Stimulated activated CD4-positive, alpha-beta T cell treated with anti-CD3 and anti-CD28 coated beads, Interleukin-2, amount 100 ng/mL, for 24 hours (primary cell): ENCODE measurements at regions not wholly inside any gene's neighbourhood (a gene's known extent, or its start where the extent isn't known, plus 50 kb on each side); places are given as distances from the start of the nearest gene placed in this dataset.

Experiments used
- DNase-seq, 2 donors: peaks; one replicate each; pipeline ENCODE4 v3.0.0-alpha.2; 2020

GRCh38 chr17:55829995-55830612, 79.3 kb downstream of the PCTP start:
- DNase-seq: no peak

- DNase-seq: no peak
These were observed 80.0 kb downstream of the PCTP start for GRCh38 chr17:55830699-55831471.

- no peak for DNase-seq
These were observed 82.5 kb downstream of the PCTP start for GRCh38 chr17:55833306-55833705.

GRCh38 chr17:55842405-55843158, 91.7 kb downstream of the PCTP start:
- no peak for DNase-seq

GRCh38 chr17:55843785-55844184, 92.9 kb downstream of the PCTP start:
- no peak for DNase-seq

GRCh38 chr17:55845385-55845784, 94.5 kb downstream of the PCTP start:
- DNase-seq: peak in 1 of 2 donors; percentile 36

- no peak for DNase-seq
These were observed 95.9 kb downstream of the PCTP start for GRCh38 chr17:55846745-55847144.

GRCh38 chr17:55852734-55853133, 101.9 kb downstream of the PCTP start:
- no peak for DNase-seq

- no peak for DNase-seq
These were observed 108.5 kb downstream of the PCTP start for GRCh38 chr17:55859301-55859795.

GRCh38 chr17:55865072-55865762, 114.4 kb downstream of the PCTP start:
- no peak for DNase-seq

GRCh38 chr17:55870044-55870443, 119.2 kb downstream of the PCTP start:
- DNase-seq: no peak

- DNase-seq: no peak
These were observed 121.5 kb downstream of the PCTP start for GRCh38 chr17:55872374-55872773.

- no peak for DNase-seq
These were observed 122.3 kb downstream of the PCTP start for GRCh38 chr17:55873017-55873758.

- no peak for DNase-seq
These were observed 132.3 kb downstream of the PCTP start for GRCh38 chr17:55883149-55883548.

- no peak for DNase-seq
These were observed 136.7 kb downstream of the PCTP start for GRCh38 chr17:55887531-55887930.

- no peak for DNase-seq
These were observed 138.4 kb downstream of the PCTP start for GRCh38 chr17:55889271-55889670.

- no peak for DNase-seq
These were observed 144.4 kb downstream of the PCTP start for GRCh38 chr17:55895112-55895759.

GRCh38 chr17:55897301-55897700, 146.4 kb downstream of the PCTP start:
- no peak for DNase-seq

GRCh38 chr17:55898195-55898594, 147.3 kb downstream of the PCTP start:
- DNase-seq: no peak

- DNase-seq: no peak
These were observed 149.3 kb downstream of the PCTP start for GRCh38 chr17:55900188-55900587.

- no peak for DNase-seq
These were observed 152.3 kb downstream of the PCTP start for GRCh38 chr17:55903028-55903690.
